Loucy (cell line): ENCODE measurements at regions not wholly inside any gene's neighbourhood (a gene's known extent, or its start where the extent isn't known, plus 50 kb on each side); places are given as distances from the start of the nearest gene placed in this dataset.

Experiments used
- EZH2phosphoT487 ChIP-seq: fragments of 200-600 bp; IDR thresholded peaks from 2 replicates; pipeline ENCODE4 v1.6.1; 2018; ENCODE audit warnings: antibody characterized with exemption, mild to moderate bottlenecking, moderate library complexity, borderline replicate concordance
- TF ChIP-seq, protein P1 (sequence below): fragments of 200-600 bp; sonication (generic); conservative IDR thresholded peaks from 2 replicates; pipeline ENCODE4 v1.5.1; 2014; ENCODE audit warnings: mild to moderate bottlenecking, antibody characterized with exemption, low read length

DNA sequence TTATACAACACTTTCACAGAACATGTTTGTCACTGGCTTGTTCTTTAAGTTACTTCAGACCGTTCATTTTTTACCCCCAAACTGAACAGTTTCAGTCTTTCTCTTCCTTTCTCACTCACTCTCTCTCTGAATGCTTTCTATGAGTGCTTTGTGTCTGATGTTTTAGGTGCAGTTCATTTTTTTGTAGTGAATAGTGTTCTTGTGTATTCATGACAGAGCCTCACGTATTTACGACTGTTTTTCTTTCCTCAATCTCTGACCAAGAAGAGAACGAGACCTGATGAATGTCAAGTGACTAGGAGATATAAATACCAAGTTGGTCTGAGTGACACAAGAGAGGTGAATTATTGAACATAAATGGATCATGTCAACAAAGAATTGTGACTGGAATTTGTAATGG lies 1525.0 kb upstream of the MIR17HG start:
- TF ChIP-seq, protein P1, sequence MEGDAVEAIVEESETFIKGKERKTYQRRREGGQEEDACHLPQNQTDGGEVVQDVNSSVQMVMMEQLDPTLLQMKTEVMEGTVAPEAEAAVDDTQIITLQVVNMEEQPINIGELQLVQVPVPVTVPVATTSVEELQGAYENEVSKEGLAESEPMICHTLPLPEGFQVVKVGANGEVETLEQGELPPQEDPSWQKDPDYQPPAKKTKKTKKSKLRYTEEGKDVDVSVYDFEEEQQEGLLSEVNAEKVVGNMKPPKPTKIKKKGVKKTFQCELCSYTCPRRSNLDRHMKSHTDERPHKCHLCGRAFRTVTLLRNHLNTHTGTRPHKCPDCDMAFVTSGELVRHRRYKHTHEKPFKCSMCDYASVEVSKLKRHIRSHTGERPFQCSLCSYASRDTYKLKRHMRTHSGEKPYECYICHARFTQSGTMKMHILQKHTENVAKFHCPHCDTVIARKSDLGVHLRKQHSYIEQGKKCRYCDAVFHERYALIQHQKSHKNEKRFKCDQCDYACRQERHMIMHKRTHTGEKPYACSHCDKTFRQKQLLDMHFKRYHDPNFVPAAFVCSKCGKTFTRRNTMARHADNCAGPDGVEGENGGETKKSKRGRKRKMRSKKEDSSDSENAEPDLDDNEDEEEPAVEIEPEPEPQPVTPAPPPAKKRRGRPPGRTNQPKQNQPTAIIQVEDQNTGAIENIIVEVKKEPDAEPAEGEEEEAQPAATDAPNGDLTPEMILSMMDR: no peak
- TF ChIP-seq EZH2phosphoT487: no peak
